Urinary bladder (tissue), 3 donors: ENCODE measurements at regions not wholly inside any gene's neighbourhood (a gene's known extent, or its start where the extent isn't known, plus 50 kb on each side); places are given as distances from the start of the nearest gene placed in this dataset.

Experiments
- DNase-seq: peaks from one replicate; pipeline ENCODE4 v3.0.0-alpha.2; 2015; ENCODE audit errors: extremely low spot score
- H3K27ac ChIP-seq: one replicate; pipeline ENCODE4 v1.5.1; 2013; ENCODE audit warnings: low read depth, mild to moderate bottlenecking, moderate library complexity
- H3K36me3 ChIP-seq: one replicate; pipeline ENCODE4 v1.6.1; 2013; ENCODE audit warnings: mild to moderate bottlenecking, moderate library complexity; ENCODE audit not compliant: insufficient read depth
- H3K4me1 ChIP-seq: one replicate; pipeline ENCODE4 v1.6.1; 2013; ENCODE audit warnings: mild to moderate bottlenecking, moderate library complexity; ENCODE audit not compliant: insufficient read depth
- H3K4me3 ChIP-seq: one replicate; pipeline ENCODE4 v1.5.1; 2013; ENCODE audit warnings: low read depth, low read length
- WGBS: extraction: QIAGEN DNeasy Blood & Tissue Kit; methylation state at CpG from one replicate; pipeline ENCODE4 v1.1.7; 2013; 5-methylcytosine and 5-hydroxymethylcytosine counted together
- donor health status: healthy with polysubstance abuse.
- donor health status: healthy.

- no peaks in the 10 kb centered on the region for H3K4me1 ChIP-seq
Observed at GRCh38 chr10:61835069-61835945, 66.2 kb upstream of the ARID5B start.

GRCh38 chr10:61835946-61836887 lies 65.3 kb upstream of the ARID5B start:
- Histone ChIP-seq H3K4me1 (no peaks in the 10 kb centered on the region), H3K27ac (peak overlapping the region; percentile 23), H3K36me3 (no peaks in the 10 kb centered on the region), H3K4me3 (no peak overlapping the region)
- no peak for DNase-seq
- 9% methylated on average over 6 of the region's 6 CpGs for WGBS

More at GRCh38 chr10:61835069-61835945, 66.2 kb upstream of the ARID5B start:
- Histone ChIP-seq H3K36me3 (no peaks in the 10 kb centered on the region), H3K27ac (peak overlapping the region; percentile 23), H3K4me3 (no peak overlapping the region)
- DNase-seq: no peak
- 25% methylated on average over 8 of the region's 8 CpGs for WGBS

- Histone ChIP-seq H3K4me1 (no peaks in the 10 kb centered on the region), H3K4me3 (no peak overlapping the region), H3K36me3 (no peaks in the 10 kb centered on the region), H3K27ac (no peak overlapping the region)
- WGBS: 19% methylated on average over 4 of the region's 4 CpGs
- DNase-seq: no peak
Observed at GRCh38 chr10:61836888-61837754, 64.4 kb upstream of the ARID5B start.

GRCh38 chr10:61837755-61838171 lies 63.7 kb upstream of the ARID5B start:
- no peaks in the 10 kb centered on the region for H3K36me3 ChIP-seq
- no peak overlapping the region for H3K27ac ChIP-seq
- 15% methylated on average over 6 of the region's 6 CpGs for WGBS
- no peaks in the 10 kb centered on the region for H3K4me1 ChIP-seq
- H3K4me3 ChIP-seq: no peak overlapping the region
- DNase-seq: no peak

- Histone ChIP-seq H3K36me3 (no peaks in the 10 kb centered on the region), H3K4me3 (no peak overlapping the region), H3K27ac (no peak overlapping the region), H3K4me1 (no peaks in the 10 kb centered on the region)
- no peak for DNase-seq
- WGBS: 62% methylated on average over 3 of the region's 3 CpGs
Observed at GRCh38 chr10:61839916-61840315, 61.6 kb upstream of the ARID5B start.

- no peaks in the 10 kb centered on the region for H3K36me3 ChIP-seq
- no peak overlapping the region for H3K27ac ChIP-seq
- H3K4me3 ChIP-seq: no peak overlapping the region
- no peak for DNase-seq
- no peaks in the 10 kb centered on the region for H3K4me1 ChIP-seq
- WGBS: 93% methylated on average over 4 of the region's 4 CpGs
Observed at GRCh38 chr10:61840403-61840802, 61.1 kb upstream of the ARID5B start.

GRCh38 chr10:61841338-61841875 lies 60.1 kb upstream of the ARID5B start:
- Histone ChIP-seq H3K27ac (no peak overlapping the region), H3K36me3 (no peaks in the 10 kb centered on the region), H3K4me3 (no peak overlapping the region), H3K4me1 (no peaks in the 10 kb centered on the region)
- DNase-seq: no peak

GRCh38 chr10:61842755-61843497 lies 58.6 kb upstream of the ARID5B start:
- Histone ChIP-seq H3K27ac (no peak overlapping the region), H3K4me1 (no peaks in the 10 kb centered on the region), H3K4me3 (no peak overlapping the region), H3K36me3 (no peaks in the 10 kb centered on the region)
- DNase-seq: no peak
- WGBS: 56% methylated on average over 4 of the region's 4 CpGs

- no peaks in the 10 kb centered on the region for H3K4me1 ChIP-seq
- H3K27ac ChIP-seq: peak overlapping the region; percentile 10
- no peak overlapping the region for H3K4me3 ChIP-seq
- 89% methylated on average over 4 of the region's 4 CpGs for WGBS
- no peaks in the 10 kb centered on the region for H3K36me3 ChIP-seq
- DNase-seq: no peak
Observed at GRCh38 chr10:61844116-61844822, 57.2 kb upstream of the ARID5B start.

- Histone ChIP-seq H3K4me3 (no peak overlapping the region), H3K4me1 (no peaks in the 10 kb centered on the region), H3K36me3 (no peaks in the 10 kb centered on the region), H3K27ac (no peak overlapping the region)
- no peak for DNase-seq
- WGBS: 64% methylated on average over 2 of the region's 2 CpGs
Observed at GRCh38 chr10:61845196-61845949, 56.1 kb upstream of the ARID5B start.

GRCh38 chr10:61845950-61846268 lies 55.6 kb upstream of the ARID5B start:
- no peak for DNase-seq
- Histone ChIP-seq H3K4me1 (no peaks in the 10 kb centered on the region), H3K4me3 (no peak overlapping the region), H3K36me3 (no peaks in the 10 kb centered on the region), H3K27ac (no peak overlapping the region)
- WGBS: 88% methylated on average over 4 of the region's 4 CpGs
